ENCODE measurements at regions not wholly inside any gene's neighbourhood (a gene's known extent, or its start where the extent isn't known, plus 50 kb on each side); places are given as distances from the start of the nearest gene placed in this dataset.

- TF ChIP-seq POLR2AphosphoS5 (IDR thresholded peaks at IDR 0.05; ENCODE audit: low read depth) (no peak), CTCF (IDR thresholded peaks at IDR 0.05; ENCODE audit: insufficient read depth, low read length) (no peak), GABPA (IDR thresholded peaks at IDR 0.05; ENCODE audit: low read depth) (no peak)
Measured at GRCh38 chr12:125549171-125549570, 483.9 kb downstream of the AACS start.

All from HL-60 (cell line).